Panc1 (cell line): ENCODE measurements at regions not wholly inside any gene's neighbourhood (a gene's known extent, or its start where the extent isn't known, plus 50 kb on each side); places are given as distances from the start of the nearest gene placed in this dataset.

Experiments
- ATAC-seq: fragments of 200-7000 bp; cut with Tn5 transposase; 2 replicates; pipeline ENCODE4 v1.9.1; 2020; ENCODE audit warnings: mild to moderate bottlenecking, moderate library complexity
- BruUV-seq: library from RNA; stranded (reverse); fragments of 400-500 nt; replicated peaks from 2 replicates; lab custom pipeline; 2021; lab: Mats Ljungman, UMichigan
- CTCF ChIA-PET: fragments of 300-600 bp; sonication (Branson Sonifier 250); formaldehyde crosslinking; loops from one replicate; lab custom pipeline; 2022; ENCODE audit warnings: antibody characterized with exemption; lab: Charles Lee
- POLR2A ChIA-PET: fragments of 300-600 bp; sonication (Branson Sonifier 250); formaldehyde crosslinking; loops from one replicate; lab custom pipeline; 2022; ENCODE audit warnings: antibody characterized with exemption; lab: Charles Lee
- DNase-seq: peaks from one replicate; pipeline ENCODE4 v3.0.0-alpha.2; 2010; ENCODE audit warnings: low read depth, low spot score
- H3K27ac ChIP-seq: 2 replicates; pipeline ENCODE4 v1.5.1; 2011; ENCODE audit warnings: mild to moderate bottlenecking, low read length, inconsistent platforms
- H3K27me3 ChIP-seq: fragments of 200-500 bp; sonication (Bioruptor generic); 2 replicates; pipeline ENCODE4 v1.6.0; 2014; ENCODE audit warnings: low read length, inconsistent platforms; ENCODE audit not compliant: control insufficient read depth, insufficient read depth
- H3K36me3 ChIP-seq: fragments of 200-500 bp; sonication (Bioruptor generic); 2 replicates; pipeline ENCODE4 v1.5.1; 2014; ENCODE audit warnings: inconsistent platforms, mild to moderate bottlenecking, low read length, moderate library complexity; ENCODE audit not compliant: control insufficient read depth, insufficient read depth
- H3K4me1 ChIP-seq: 2 replicates; pipeline ENCODE4 v1.5.1; 2011; ENCODE audit warnings: inconsistent platforms, mild to moderate bottlenecking, low read length, moderate library complexity; ENCODE audit not compliant: control insufficient read depth, insufficient read depth
- H3K4me3 ChIP-seq, 2 experiments: 2 replicates each; pipeline ENCODE4 v1.5.1; 2011 to 2012; ENCODE audit warnings: low read depth in 2 of 2, low read length in 2 of 2, mild to moderate bottlenecking in 2 of 2, inconsistent platforms in 1 of 2, moderate library complexity in 1 of 2
- H3K9me3 ChIP-seq: fragments of 200-500 bp; sonication (Bioruptor generic); 2 replicates; pipeline ENCODE4 v1.5.1; 2014; ENCODE audit warnings: low read depth, mild to moderate bottlenecking, inconsistent platforms, low read length, moderate library complexity; ENCODE audit not compliant: control insufficient read depth, insufficient read depth
- POLR2AphosphoS5 ChIP-seq: IDR thresholded peaks from 2 replicates; pipeline ENCODE4 v1.6.1; 2012; ENCODE audit warnings: mild to moderate bottlenecking, low read depth, low read length, moderate library complexity
- SIN3A ChIP-seq: IDR thresholded peaks from 2 replicates; pipeline ENCODE4 v1.6.1; 2012; ENCODE audit warnings: low read depth, mild to moderate bottlenecking, low read length, moderate library complexity, borderline replicate concordance; ENCODE audit not compliant: insufficient read depth
- TCF7L2 ChIP-seq: IDR thresholded peaks from 2 replicates; pipeline ENCODE4 v1.6.1; 2011; ENCODE audit warnings: mild to moderate bottlenecking, low read depth, low read length, inconsistent platforms
- in situ Hi-C: cut with HindIII; loops from 2 replicates; pipeline ENCODE4 v1.10.0; 2016; ENCODE audit warnings: low sequenced_read_pairs, low pct_unique_long_range_greater_than_20kb
- intact Hi-C: fragments of 100-400 bp; cut with micrococcal nuclease; formaldehyde crosslinking; loops from one replicate; pipeline ENCODE4 v1.10.0; 2022; ENCODE audit not compliant: unreplicated experiment
- TF ChIP-seq, protein P1 (sequence below), 2 experiments: IDR thresholded peaks; 2 replicates each; pipeline ENCODE4 v1.6.1; 2011 to 2012; ENCODE audit warnings: low read depth in 2 of 2, control low read depth in 1 of 2, low read length in 1 of 2, mild to moderate bottlenecking in 1 of 2, moderate library complexity in 1 of 2; ENCODE audit not compliant: insufficient read depth in 1 of 2
- TF ChIP-seq, protein P2 (sequence below): fragments of 450-650 bp; IDR thresholded peaks from 2 replicates; pipeline ENCODE4 v1.5.1; 2017; ENCODE audit warnings: mild to moderate bottlenecking

DNA sequence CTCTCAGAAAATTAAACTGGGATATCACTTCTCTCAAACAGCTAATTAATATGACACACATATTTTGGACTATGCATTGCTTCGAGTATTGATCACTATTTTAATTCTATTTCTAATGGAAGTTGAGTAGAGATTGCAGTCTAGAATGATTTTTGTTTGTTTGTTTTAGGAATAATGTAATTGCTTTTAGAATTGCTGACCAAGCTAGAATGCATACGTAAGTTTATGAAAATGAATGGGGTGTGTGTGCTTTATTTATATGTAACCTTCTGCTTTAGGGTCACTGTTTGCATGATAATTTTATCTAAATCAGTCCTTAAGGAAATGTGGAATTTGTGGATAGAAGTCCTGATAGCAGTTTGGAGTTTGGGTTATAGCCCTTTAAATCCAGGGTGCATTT is 371.4 kb downstream of the NR2F2 start:
- ChIA-PET CTCF (no interaction called here), POLR2A (no interaction called here)
- DNase-seq (no peak), ATAC-seq (no peak)
- in situ Hi-C loops = no loop called here
- Histone ChIP-seq H3K9me3 (no peaks in the 10 kb centered on the region), H3K4me3 (no peak overlapping the region), H3K27me3 (peaks cover 2% of the 10 kb centered on the region; the same call in 1 of the 2 replicates), H3K36me3 (no peaks in the 10 kb centered on the region), H3K27ac (no peak overlapping the region), H3K4me1 (no peaks in the 10 kb centered on the region)
- BruUV-seq = no TSS peak
- intact Hi-C loops = no loop called here
- TF ChIP-seq SIN3A = no peak
- TF ChIP-seq TCF7L2 = no peak
- TF ChIP-seq, protein P1, sequence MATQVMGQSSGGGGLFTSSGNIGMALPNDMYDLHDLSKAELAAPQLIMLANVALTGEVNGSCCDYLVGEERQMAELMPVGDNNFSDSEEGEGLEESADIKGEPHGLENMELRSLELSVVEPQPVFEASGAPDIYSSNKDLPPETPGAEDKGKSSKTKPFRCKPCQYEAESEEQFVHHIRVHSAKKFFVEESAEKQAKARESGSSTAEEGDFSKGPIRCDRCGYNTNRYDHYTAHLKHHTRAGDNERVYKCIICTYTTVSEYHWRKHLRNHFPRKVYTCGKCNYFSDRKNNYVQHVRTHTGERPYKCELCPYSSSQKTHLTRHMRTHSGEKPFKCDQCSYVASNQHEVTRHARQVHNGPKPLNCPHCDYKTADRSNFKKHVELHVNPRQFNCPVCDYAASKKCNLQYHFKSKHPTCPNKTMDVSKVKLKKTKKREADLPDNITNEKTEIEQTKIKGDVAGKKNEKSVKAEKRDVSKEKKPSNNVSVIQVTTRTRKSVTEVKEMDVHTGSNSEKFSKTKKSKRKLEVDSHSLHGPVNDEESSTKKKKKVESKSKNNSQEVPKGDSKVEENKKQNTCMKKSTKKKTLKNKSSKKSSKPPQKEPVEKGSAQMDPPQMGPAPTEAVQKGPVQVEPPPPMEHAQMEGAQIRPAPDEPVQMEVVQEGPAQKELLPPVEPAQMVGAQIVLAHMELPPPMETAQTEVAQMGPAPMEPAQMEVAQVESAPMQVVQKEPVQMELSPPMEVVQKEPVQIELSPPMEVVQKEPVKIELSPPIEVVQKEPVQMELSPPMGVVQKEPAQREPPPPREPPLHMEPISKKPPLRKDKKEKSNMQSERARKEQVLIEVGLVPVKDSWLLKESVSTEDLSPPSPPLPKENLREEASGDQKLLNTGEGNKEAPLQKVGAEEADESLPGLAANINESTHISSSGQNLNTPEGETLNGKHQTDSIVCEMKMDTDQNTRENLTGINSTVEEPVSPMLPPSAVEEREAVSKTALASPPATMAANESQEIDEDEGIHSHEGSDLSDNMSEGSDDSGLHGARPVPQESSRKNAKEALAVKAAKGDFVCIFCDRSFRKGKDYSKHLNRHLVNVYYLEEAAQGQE (IDR thresholded peaks at IDR 0.05; ENCODE audit: insufficient read depth in 1 of 2, low read depth in 2 of 2, low read length in 1 of 2) = no peak
- TF ChIP-seq, protein P2, sequence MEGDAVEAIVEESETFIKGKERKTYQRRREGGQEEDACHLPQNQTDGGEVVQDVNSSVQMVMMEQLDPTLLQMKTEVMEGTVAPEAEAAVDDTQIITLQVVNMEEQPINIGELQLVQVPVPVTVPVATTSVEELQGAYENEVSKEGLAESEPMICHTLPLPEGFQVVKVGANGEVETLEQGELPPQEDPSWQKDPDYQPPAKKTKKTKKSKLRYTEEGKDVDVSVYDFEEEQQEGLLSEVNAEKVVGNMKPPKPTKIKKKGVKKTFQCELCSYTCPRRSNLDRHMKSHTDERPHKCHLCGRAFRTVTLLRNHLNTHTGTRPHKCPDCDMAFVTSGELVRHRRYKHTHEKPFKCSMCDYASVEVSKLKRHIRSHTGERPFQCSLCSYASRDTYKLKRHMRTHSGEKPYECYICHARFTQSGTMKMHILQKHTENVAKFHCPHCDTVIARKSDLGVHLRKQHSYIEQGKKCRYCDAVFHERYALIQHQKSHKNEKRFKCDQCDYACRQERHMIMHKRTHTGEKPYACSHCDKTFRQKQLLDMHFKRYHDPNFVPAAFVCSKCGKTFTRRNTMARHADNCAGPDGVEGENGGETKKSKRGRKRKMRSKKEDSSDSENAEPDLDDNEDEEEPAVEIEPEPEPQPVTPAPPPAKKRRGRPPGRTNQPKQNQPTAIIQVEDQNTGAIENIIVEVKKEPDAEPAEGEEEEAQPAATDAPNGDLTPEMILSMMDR = no peak
- TF ChIP-seq POLR2AphosphoS5 = no peak

DNA sequence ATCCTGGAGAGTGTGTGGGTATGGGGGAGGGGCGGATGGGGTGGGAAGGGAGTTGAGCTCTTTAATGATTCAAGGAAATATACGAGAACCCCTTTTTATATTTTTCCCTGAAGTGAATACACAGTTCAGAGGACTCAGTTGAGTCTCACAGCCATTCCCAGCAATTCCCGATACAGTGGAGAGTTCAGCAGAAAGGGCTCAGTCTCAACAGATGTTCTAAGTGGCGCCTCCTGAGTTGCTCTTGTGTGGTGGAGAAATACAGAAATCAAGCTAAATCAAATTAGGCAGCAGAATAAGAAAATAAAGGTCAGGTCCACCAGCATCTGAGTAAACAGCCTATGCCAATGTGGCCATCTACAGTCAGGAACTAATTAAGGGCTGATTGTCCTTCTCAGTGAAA is 372.1 kb downstream of the NR2F2 start:
- Histone ChIP-seq H3K4me3 (no peak overlapping the region), H3K27me3 (peaks cover 2% of the 10 kb centered on the region; the same call in 1 of the 2 replicates), H3K9me3 (no peaks in the 10 kb centered on the region), H3K4me1 (no peaks in the 10 kb centered on the region), H3K36me3 (no peaks in the 10 kb centered on the region), H3K27ac (no peak overlapping the region)
- ATAC-seq (no peak), DNase-seq (no peak)
- TF ChIP-seq POLR2AphosphoS5 (no peak), SIN3A (no peak), TCF7L2 (no peak)
- TF ChIP-seq, protein P2 = no peak
- TF ChIP-seq, protein P1 (IDR thresholded peaks at IDR 0.05; ENCODE audit: insufficient read depth in 1 of 2, low read depth in 2 of 2, low read length in 1 of 2) = no peak
- POLR2A ChIA-PET = no interaction called here
- BruUV-seq = no TSS peak
- CTCF ChIA-PET = no interaction called here
- in situ Hi-C loops = no loop called here
- intact Hi-C loops = no loop called here
